ES-I3 (cell line): ENCODE measurements at regions not wholly inside any gene's neighbourhood (a gene's known extent, or its start where the extent isn't known, plus 50 kb on each side); places are given as distances from the start of the nearest gene placed in this dataset.

Experiments
- H3K36me3 ChIP-seq: 2 replicates; pipeline ENCODE4 v1.6.1; 2013; ENCODE audit warnings: mild to moderate bottlenecking, low read length, control low read depth, moderate library complexity; ENCODE audit not compliant: insufficient read depth
- H3K4me1 ChIP-seq: 2 replicates; pipeline ENCODE4 v1.6.1; 2013; ENCODE audit warnings: mild to moderate bottlenecking, control low read depth, low read length; ENCODE audit not compliant: insufficient read depth
- H3K9ac ChIP-seq: 2 replicates; pipeline ENCODE4 v1.6.1; 2013; ENCODE audit warnings: low read depth, mild to moderate bottlenecking, low read length, moderate library complexity
- H3K9me3 ChIP-seq: 2 replicates; pipeline ENCODE4 v1.6.1; 2013; ENCODE audit warnings: mild to moderate bottlenecking, low read length, moderate library complexity; ENCODE audit not compliant: control insufficient read depth, insufficient read depth

GRCh38 chr2:126568734-126569133 lies 87.2 kb upstream of the GYPC start:
- Histone ChIP-seq H3K9me3 (no peaks in the 10 kb centered on the region), H3K36me3 (no peaks in the 10 kb centered on the region), H3K4me1 (no peaks in the 10 kb centered on the region)

GRCh38 chr2:126571403-126571802 lies 84.6 kb upstream of the GYPC start:
- no peak overlapping the region for H3K9ac ChIP-seq
- no peaks in the 10 kb centered on the region for H3K9me3 ChIP-seq
- H3K36me3 ChIP-seq, result no peaks in the 10 kb centered on the region
- H3K4me1 ChIP-seq, result no peaks in the 10 kb centered on the region

More at GRCh38 chr2:126568734-126569133, 87.2 kb upstream of the GYPC start:
- H3K9ac ChIP-seq, result no peak overlapping the region

- Histone ChIP-seq H3K9me3 (no peaks in the 10 kb centered on the region), H3K36me3 (no peaks in the 10 kb centered on the region), H3K4me1 (no peaks in the 10 kb centered on the region), H3K9ac (no peak overlapping the region)
These were observed 80.3 kb upstream of the GYPC start for GRCh38 chr2:126575631-126576030.

GRCh38 chr2:126579868-126580267 lies 76.1 kb upstream of the GYPC start:
- Histone ChIP-seq H3K4me1 (no peaks in the 10 kb centered on the region), H3K36me3 (no peaks in the 10 kb centered on the region), H3K9ac (no peak overlapping the region), H3K9me3 (no peaks in the 10 kb centered on the region)

- Histone ChIP-seq H3K4me1 (no peaks in the 10 kb centered on the region), H3K36me3 (no peaks in the 10 kb centered on the region), H3K9ac (no peak overlapping the region), H3K9me3 (no peaks in the 10 kb centered on the region)
These were observed 69.6 kb upstream of the GYPC start for GRCh38 chr2:126586317-126586716.

GRCh38 chr2:126599062-126599461 lies 56.9 kb upstream of the GYPC start:
- H3K9me3 ChIP-seq, result no peaks in the 10 kb centered on the region
- H3K9ac ChIP-seq, result no peak overlapping the region
- no peaks in the 10 kb centered on the region for H3K36me3 ChIP-seq
- no peaks in the 10 kb centered on the region for H3K4me1 ChIP-seq

- H3K9me3 ChIP-seq, result no peaks in the 10 kb centered on the region
- no peak overlapping the region for H3K9ac ChIP-seq
- no peaks in the 10 kb centered on the region for H3K4me1 ChIP-seq
- H3K36me3 ChIP-seq, result no peaks in the 10 kb centered on the region
These were observed 55.2 kb upstream of the GYPC start for GRCh38 chr2:126600742-126601141.

GRCh38 chr2:126602334-126602733 lies 53.6 kb upstream of the GYPC start:
- Histone ChIP-seq H3K4me1 (no peaks in the 10 kb centered on the region), H3K9me3 (no peaks in the 10 kb centered on the region), H3K9ac (no peak overlapping the region), H3K36me3 (no peaks in the 10 kb centered on the region)
